DMS 273 (cell line): ENCODE measurements at regions not wholly inside any gene's neighbourhood (a gene's known extent, or its start where the extent isn't known, plus 50 kb on each side); places are given as distances from the start of the nearest gene placed in this dataset.

Experiments
- DNase-seq: peaks from one replicate; lab custom pipeline; 2025; ENCODE audit not compliant: unreplicated experiment; lab: John Stamatoyannopoulos, UW

DNA sequence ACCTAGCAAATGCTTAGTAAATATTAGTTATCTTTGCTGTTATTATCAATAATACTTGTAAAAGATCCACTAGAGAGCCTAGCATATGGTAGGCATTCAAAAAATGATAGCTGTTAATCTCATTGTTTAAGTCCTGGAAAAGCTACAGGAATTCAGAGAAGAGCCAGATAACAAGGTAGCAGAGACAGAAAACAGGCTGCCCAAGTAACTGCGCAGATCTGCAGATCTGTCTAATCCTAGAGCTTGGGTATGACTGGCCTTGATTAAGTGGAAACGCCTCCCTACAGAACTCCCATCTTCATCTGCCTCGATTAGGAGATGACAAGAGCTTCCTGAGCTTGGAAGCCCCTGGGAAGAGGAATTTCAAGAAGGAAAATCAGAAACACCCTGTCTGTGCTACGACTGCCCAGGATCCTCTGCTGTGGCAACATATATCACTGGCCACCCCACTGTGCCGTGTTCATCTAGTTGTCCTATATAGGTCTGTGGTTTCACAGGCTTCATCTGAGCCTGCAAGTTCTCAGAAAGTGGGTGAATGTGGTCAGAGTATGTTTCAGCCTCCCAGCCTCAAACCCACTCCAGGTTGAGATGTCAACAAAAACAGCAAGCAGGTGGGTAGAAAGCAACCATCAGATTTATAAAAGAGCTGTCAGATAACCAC, 151.5 kb upstream of the PKDCC start:
- no peak for DNase-seq

DNA sequence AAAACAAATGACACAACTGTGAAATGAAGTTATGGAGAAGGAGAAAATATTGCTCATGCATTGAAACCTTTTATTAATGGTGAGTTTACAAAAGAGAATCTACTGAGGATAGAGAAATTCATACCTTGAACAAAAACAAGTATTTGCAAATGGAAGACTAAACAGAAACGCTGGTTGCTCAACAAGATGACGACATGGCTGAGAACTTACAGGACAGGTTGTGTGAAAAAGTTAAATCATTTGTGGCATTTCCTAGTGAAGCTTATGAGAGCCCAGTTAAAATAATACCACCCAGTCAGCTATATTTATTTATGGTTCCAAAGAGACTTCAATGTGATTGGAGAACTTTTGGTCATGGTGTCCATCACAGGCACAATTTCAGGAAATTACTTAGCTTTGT, 148.6 kb upstream of the PKDCC start:
- no peak for DNase-seq

DNA sequence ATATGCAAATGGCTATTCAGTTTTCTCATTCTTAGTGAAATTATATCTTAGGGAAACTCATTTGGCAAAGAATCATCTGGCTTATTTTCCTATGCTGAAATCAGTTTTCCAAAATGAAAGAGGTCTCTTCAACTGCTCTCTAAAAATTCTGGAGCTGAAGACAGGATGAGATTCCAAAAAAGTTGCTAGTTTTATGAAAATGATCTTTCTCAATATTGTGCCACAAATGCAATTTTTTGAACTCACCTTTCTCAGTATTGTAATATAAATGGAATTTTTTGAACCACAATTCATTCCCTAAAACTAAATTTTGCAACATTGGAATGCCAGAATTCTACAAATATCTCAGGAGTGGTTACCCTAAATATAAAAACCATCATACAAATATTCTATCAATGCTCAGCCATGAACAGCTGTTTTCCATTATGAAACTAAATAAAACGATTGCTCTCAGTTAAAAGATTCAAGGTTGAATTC, 147.7 kb upstream of the PKDCC start:
- no peak for DNase-seq

DNA sequence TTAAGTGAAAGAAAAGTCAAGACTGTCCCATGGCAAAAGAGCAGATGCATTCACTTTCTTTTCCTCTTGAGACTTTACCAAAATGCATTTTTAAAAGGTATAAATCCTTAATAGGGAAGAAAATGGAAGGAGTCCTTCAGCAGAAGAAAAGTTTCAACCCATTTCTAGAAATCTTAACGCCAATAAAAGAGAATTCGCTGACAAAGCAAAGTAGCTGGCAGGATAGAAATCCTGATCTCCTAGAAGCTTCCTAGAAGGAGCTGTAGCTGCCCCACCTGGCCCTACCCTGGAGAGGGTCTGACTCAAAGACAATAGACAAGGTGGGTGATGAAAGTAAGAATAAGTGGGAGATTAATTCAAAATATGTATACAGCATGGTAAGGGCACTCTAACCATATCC, 144.9 kb upstream of the PKDCC start:
- DNase-seq, result no peak

DNA sequence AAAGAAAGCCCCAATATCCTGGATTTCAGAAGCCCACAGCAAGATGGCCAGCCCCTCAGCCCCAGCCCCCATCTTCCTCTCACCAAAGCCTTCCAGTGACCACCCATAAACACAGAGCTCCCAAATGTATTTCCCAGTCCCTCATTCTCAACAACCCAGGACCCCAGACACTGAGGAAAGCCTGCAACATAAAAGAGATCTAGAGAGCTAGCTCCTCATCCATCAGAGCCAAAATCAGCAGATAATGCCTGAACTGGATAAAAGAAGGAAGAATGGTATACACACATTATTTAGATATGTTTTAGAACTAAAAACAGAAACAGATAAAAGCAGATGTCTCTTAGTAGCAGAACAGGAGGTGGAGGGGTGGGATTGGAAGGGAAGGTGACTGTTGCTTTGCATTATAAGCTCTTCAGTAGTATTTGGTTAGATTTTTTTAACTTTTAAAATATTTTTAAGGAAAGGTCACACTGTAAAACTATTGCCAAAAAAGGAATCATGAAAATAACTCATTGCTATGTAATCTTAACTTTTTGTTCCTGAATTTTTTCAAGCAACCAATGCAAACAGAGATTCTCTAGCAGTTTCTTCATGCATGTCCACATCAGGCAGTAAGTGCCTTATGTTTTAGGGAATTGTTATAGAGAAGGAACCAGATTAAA, 144.2 kb upstream of the PKDCC start:
- no peak for DNase-seq

DNA sequence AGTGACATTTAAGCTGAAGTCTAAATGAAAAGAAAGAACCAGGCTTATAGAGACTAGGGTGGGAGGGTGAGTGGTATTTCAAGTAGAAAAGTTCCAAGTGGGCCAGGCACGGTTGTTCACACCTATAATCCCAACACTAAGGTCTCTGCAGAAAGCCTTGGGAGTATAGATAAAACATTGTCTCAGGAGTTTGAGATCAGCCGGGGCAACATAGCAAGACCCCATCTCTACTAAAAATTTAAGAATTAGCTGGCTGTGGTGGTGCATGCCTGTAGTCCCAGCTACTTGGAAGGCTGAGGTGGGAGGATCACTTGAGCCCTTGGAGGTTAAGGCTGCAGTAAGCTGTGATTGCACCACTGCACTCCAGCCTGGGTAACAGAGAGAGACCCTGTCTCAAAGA, 143.4 kb upstream of the PKDCC start:
- no peak for DNase-seq

DNA sequence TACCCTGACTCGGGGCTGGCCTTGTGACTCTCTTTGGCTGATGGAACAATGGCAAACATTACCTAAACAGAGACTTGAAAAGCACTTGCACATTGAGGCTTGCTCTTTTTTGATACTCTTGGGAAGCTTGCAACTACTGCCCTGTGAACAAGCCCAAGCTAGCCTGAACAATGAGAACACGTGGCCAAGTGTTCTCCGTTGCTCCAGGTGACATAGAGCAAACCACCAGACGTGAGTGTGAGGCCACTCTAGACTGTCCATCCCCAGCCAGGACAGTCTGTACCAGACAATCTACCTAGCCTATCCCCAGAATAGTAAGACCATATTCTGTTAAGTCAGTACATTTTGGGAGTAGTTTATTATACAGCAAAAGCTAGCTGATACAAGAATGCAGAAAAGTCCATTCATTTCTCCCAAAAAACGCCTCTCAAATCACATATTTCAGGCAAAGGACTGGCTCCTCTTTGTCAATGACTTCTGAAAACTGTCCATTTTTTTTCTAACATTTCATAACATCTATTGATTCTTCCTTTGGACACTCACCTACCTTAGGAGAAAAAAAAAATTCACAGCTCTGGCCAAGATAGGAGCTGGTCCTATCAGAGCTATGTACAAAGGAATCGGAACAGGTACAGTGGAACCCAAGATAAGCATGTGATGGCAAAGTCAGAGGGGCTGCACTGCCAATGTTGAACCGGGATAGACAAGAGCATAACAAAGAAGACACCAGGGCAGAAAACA, 142.1 kb upstream of the PKDCC start:
- DNase-seq, result no peak

DNA sequence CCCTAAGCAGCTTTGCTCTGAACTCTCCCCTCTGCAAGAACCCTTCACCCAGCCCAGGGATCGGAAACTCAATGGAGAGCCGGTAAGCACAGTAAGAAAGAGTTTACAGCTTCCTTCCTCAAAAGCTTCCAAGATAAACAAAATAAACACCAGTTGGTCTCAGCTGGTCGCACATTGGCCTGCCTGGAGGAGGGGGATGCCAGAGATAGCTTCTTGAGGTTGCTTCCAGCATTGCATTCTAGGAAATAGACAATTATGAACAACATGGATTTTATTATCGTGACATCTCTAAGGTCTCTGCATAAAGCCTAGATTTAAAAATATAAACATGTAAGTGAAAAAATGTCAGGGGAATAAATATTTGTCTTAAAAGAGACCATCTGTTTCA, 141.5 kb upstream of the PKDCC start:
- DNase-seq, result no peak

GRCh38 chr2:41907141-41907540, 140.7 kb upstream of the PKDCC start:
- DNase-seq, result no peak

DNA sequence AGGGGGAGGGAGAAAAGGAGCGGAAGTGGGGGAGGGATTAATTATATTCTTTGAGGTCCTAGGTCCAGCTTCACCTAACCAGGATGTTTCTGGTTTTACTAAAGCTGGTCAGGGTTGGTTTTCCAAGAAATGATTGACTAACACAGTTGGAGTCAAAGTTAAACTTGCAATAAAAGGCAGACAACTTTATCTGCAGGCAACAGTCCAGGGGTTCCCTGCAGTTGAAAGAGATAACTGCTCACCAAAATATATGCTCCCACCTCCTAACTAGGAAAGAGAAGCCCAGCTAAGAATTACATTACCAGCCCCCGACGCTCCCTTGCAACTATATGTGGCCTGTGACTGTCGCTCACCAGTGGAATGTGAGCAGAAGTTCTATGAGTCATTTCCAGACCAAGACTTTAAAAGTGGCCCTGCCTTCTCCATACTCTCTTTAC, 140.0 kb upstream of the PKDCC start:
- no peak for DNase-seq

GRCh38 chr2:41908349-41908748, 139.5 kb upstream of the PKDCC start:
- DNase-seq, result no peak

- no peak for DNase-seq
These were observed 138.2 kb upstream of the PKDCC start for GRCh38 chr2:41909584-41909983.

DNA sequence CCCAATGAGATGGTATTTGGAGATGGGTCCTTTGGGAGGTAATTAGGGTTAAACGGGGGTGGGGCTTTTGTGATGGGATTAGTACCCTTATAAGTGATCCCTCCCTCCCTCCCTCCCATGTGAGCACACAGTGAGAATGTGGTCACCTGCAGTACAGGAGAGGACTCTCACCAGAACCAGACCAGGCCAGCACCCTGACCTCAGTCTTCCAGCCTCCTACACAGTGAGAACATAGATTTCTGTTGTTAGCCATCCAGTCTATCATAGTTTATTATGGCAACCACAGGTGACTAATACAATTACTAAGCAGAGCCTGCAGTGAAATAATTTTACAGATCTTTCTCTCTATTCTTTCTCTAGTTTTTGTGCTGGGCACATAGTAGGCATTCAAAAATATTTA, 137.7 kb upstream of the PKDCC start:
- no peak for DNase-seq

GRCh38 chr2:41911033-41911432, 136.8 kb upstream of the PKDCC start:
- no peak for DNase-seq

- DNase-seq, result no peak
These were observed 135.5 kb upstream of the PKDCC start for GRCh38 chr2:41912337-41912736.

DNA sequence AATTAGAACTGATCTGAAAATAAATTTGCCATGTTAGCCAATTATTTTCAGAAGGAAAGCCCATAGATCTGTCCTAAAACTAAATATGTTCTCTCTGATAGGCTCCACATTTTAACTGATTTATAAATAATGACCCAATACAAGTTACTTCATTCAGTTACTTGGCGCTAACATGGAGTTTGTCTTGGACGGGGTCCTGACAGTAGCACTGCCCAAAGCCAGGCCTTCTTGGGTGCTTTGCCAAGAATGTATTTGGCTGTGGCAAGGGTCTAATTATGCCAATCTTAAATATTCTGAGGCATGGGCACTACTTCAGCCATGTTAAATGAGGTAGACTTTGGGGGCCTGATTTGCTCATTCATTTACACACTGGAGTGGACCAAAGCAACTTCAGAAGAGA, 135.0 kb upstream of the PKDCC start:
- DNase-seq, result no peak

DNA sequence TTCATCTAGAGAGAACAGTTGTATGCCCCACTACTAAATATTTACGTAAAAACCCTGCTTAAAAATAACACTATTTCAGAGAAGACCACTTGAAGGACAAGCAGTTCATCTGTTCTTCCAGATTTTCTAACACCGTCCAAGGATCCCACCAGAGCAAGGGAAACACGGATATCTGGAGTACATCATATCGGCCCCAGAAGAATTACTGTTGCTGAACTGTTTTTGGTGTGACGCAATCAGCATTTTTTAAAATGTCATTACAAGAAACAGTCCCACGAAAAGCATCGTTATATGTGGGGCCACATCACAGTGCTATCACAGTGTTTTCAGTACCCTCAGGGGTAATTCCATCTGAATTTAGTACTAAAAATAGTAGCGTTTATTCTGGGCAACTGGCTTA, 134.5 kb upstream of the PKDCC start:
- DNase-seq, result no peak

DNA sequence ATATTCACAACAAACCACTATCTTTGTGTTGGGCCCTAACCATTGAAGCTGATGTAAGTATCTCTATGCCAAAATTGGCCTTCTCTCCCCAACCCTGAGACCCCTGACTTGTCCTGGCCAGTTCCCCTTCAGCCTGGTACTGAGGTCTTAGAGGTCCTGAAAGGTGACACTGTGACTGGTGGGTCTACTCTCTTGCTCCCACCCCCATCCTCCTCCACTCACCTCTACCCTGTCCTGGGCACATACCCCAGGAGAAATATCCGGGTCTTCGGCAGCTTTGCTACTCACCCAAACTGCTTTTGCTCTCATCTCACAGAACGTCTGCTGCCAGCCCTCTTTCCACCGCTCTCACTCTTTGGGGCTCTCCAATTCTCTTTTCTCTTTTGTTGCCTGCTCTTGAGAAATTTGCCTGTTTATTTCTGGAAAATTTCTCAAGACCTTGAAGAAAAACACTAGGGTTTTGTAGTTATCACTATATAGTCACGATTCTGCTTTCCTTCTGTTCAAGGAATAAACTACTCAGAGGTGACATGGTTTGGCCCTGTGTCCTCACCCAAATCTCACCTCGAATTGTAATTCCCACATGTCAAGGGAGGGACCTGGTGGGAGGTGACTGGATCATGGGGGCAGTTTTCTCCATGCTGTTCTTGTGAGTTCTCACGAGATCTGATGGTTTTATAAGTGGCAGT, 133.8 kb upstream of the PKDCC start:
- DNase-seq, result no peak

GRCh38 chr2:41914936-41915335, 132.9 kb upstream of the PKDCC start:
- no peak for DNase-seq

GRCh38 chr2:41916177-41916576, 131.6 kb upstream of the PKDCC start:
- no peak for DNase-seq

DNA sequence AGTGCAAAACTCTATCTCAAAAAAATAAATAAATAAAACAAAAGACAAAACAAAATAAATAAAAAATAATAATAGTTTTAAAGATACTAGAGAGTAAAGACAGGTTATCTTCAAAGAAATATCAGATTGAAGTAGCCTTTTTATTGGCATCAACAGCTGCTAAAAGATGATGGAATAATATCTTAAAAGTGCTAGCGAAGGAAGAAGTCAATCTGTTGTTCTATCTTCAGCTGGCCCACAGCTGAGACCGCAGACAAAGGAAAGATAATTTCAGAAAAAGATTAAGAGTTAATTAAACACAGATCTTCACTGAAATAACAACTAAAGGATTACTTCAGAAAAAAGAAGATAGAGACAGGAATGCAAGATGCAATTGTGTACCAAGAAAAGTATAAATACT, 130.2 kb upstream of the PKDCC start:
- DNase-seq, result no peak

DNA sequence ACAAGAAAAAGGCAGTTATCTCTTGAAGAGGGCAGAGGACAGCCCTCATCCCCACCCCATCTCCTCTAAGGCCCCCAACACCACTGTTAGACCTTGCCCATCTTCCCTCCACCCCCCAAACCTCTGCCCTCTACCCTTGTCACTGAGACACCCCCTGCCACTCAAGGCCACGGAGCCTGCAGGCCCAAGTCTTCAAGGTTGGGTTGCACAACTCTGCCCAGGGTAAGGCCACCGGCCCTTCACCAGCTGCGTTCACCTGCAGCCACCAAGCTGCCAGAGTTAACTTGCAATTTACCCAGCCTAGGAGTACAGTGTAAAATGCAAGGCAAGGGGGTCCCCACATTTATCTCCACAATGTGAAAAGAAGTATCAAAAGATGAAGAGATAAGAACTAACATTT, 128.7 kb upstream of the PKDCC start:
- no peak for DNase-seq
